GM21529 (cell line): ENCODE measurements at regions not wholly inside any gene's neighbourhood (a gene's known extent, or its start where the extent isn't known, plus 50 kb on each side); places are given as distances from the start of the nearest gene placed in this dataset.

ENCODE experiments used
- ATAC-seq: cut with Tn5 transposase; IDR thresholded peaks from one replicate; pipeline ENCODE4 v1.9.1; 2021; ENCODE audit not compliant: unreplicated experiment

- no peak for ATAC-seq
These were observed 116.4 kb downstream of the GADD45G start for GRCh38 chr9:89721176-89721700.

GRCh38 chr9:89721971-89722530 lies 117.2 kb downstream of the GADD45G start:
- no peak for ATAC-seq

- ATAC-seq, result no peak
These were observed 117.9 kb downstream of the GADD45G start for GRCh38 chr9:89722712-89723111.

DNA sequence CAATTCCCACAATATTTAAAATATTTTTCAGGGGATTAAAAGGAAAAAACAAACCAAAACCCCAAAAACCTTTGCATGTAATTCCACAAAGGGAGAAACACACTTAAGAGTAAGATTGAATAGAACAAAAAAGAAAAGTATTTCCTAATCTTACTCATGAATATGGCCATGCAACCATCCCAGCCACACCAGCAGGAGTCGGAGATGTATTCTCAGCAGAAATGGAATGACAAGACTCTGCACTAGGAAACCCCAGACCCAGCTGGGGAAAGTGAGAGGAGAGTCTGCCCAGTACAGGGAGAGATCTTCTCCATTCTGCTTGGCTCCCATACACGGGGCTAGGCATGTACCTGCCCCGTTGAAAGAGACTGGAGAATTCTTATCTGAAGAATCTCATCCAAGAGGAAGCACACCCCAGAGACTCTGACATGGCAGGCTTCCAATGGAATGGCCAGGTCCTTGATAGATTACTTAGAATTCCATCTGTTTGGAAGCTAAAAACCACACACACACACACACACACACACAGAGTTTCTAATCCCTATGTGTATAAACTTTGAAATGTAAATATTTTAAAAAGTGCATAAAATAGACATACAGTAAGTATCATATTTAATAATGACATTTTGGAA lies 118.8 kb downstream of the GADD45G start:
- no peak for ATAC-seq

DNA sequence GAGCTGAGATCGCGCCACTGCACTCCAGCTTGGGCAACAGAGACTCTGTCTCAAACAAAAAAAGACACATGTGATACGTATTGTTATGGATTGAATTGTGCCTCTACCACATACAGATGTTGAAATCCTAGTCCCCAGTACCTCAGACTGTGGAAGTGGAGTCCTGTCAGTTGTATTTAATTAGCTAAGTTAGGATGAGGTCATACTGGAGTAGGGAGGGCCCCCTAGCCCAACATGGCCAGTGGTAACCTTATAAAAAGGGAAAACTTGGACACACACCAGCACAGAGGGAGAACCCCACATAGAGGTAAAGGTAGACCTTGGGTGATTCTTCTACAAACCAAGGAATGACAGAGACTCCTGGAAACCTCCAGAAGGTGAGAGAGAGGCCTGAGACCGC lies 119.8 kb downstream of the GADD45G start:
- ATAC-seq, result no peak

- ATAC-seq, result no peak
These were observed 120.5 kb downstream of the GADD45G start for GRCh38 chr9:89725271-89725670.

DNA sequence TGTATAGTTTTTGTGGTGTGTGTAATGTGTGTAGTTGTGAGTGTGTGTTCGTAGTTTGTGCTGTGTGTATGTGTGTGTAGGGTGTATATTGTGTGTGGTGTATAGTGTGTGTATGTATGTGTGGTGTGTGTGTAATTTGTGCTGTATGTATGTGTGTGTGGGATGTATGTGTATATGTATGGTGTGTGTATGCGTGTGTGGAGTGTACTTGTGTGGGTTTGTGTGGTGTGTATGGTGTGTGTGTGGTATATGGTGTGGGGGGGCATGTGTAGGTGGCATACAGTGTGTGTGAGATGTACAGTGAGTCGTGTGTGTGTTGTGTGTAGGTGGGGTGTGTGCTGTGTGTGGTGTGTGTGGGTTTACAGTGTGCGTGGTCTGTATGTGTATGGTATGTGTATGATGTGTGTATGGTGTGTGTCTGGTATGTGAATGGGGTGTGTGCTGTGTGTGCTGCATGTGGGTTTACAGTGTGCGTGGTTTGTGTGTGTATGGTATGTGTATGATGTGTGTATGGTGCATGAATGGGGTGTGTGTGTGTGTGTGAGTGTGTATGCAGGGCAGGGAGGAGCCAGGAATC lies 125.2 kb downstream of the GADD45G start:
- ATAC-seq, result no peak

DNA sequence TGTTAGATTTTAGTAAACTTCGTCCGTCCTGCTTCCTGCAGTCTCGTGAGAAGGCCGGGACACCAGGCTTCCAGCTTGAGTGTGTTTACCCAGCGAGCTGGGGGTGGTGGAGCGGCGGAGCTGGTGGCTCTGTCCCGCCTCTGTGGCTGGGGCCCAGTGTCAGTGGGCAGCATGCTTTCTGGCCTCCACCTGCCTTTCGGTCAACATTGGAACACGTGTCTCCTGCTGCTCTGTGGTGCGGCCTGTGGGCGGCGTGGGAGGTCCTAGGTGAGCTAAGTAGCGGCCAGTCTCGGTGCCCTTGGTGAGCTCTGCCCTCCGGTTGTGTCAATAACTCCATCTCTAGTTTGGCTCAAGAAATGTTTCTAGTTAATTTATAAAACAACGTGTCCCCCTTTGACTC lies 125.9 kb downstream of the GADD45G start:
- ATAC-seq, result no peak

DNA sequence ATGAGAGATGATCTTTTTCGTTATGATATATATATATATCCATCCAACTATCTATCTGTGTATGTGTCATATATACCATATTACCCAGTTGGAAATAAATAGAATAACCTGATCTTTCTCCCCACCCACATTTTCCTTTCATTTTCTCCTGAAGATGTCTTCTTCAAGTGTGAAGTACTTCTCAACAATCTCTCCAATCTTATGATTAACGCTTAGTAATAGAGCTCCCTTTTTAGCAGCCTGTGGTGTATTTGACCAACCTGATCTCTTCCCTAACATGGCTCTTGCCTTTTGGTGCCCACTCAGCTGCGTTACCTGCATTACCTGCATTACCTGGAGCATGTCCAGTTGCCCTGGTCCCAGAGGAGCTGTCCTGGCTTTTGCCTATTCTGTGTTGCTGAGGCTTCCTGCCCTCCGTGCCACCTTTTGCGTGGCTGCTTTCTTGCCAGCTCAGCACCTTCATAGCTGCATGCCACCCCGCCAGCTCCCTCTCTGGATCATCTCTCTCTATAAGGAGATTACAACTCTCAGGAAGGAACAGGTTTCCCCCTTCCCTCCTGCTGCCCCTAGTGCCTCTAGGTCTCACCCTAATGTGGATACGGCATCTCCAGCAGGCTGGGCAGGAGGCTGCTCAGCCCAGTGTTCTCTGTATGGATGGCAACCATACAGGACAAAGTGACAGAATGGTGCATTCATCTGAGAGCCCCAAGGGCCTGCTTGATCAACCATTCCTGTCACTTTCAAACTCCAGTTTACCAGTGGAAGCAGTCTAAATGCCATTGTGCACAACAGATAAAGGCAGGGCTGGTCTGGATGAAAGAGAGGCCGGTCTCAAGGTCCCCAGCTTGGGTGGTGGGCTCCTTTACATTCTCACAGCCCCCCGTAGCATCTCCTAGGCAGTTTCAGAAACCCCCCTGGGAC lies 126.7 kb downstream of the GADD45G start:
- ATAC-seq, result no peak

DNA sequence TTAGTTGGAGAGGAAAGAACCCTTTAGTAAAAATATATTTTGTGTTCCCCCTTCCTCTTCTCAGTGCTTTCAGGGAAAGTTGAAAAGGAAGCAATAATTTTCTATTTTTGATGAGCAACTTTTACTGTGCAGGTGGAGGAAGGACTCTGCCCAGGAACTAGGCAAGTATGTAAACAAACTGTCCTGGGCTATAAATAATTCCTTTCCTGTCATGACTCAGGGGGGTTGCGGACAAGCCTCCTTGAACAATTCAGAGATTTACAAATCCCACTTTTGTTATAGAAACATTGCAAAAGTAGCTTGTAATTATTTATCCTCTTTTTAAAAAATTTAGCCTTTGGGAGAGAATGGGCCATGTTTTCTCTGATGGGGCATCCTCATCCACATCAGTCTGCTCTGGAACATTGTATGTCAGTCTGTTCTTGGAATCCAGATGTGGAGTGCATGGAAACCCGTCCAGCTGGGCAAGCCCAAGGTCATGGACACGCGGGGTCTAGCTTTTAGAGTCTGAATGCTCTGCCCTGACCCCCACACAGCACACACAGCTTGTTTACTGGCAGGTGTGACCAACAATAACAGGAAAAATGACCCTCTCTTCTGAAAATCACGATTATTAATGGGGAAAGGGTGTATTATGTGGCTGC lies 127.6 kb downstream of the GADD45G start:
- no peak for ATAC-seq

DNA sequence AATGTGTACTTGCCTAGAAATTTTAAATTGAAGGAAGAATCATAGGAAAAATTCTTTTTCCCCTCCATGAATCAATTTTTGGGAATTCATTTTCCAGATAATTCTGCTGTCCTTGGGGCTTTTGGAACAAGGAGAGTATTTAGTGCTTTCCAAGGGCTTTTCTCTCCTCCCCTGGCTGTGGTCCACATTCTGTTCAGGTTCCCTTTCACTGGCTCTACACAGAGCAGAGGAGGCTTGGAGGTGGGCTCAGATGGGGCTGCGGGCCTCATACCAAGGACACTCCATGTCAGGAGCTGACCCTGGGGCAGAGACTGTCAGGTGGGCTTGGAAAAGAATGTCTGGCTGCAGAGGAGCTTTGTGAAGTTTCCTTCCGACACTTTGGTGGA lies 128.1 kb downstream of the GADD45G start:
- no peak for ATAC-seq

DNA sequence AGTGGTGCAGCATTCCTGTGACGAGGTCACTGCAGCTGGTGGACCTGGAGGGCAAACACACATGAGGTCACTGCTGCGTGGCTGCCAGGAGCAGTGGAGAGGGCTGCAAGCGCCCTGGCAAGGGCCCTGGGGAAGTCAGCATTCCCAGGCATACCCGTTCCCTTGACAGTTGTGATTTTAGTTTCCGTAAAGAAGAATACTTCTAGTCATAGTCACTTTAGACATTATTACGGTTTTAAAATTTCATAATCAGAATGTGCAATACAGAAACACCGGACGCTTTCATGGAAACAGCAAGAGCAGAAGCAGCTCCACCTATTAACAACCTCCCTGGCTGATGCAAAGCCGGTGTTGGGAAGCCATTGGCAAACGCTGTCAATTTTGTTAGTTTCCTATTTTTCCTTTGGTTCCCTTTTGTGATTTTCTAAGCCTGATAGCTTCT lies 129.8 kb downstream of the GADD45G start:
- ATAC-seq, result no peak

DNA sequence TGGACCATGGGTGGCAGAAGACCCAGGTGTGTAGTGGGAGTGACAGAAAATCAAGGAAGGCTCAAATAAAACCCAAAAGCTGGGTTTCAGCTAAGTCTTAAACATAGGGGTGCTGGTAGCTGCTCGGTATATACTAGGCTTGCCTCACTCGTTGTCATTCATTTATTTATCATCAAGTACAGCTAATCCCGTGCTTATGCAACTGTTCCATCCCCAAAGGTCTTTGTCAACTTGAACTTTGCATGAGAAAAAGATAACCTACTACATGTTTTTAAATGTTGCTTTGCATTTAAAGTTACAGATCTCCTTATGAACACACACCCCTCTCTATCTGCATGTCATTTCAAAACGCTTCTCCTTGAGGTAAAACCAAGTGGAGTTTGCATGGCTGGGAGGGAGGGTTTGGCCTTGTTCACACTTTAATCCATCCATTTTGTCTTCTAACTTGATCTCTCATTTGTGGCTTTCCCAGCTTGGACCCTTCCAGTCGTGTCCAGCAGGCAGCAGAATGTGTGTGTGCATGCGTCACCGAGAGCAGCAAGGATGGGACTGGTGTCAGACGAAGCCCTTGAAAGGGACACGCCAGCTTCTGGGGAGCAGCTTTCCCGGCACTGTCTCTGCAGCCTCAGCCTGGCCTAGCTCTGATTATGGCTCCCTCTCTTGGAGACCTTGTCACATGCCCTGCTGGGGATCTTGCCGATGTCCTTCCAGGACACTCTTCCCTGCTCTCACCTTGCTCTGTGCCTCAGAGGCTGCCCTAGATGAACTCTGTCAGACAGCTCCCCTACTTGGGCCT lies 133.5 kb downstream of the GADD45G start:
- ATAC-seq, result no peak

DNA sequence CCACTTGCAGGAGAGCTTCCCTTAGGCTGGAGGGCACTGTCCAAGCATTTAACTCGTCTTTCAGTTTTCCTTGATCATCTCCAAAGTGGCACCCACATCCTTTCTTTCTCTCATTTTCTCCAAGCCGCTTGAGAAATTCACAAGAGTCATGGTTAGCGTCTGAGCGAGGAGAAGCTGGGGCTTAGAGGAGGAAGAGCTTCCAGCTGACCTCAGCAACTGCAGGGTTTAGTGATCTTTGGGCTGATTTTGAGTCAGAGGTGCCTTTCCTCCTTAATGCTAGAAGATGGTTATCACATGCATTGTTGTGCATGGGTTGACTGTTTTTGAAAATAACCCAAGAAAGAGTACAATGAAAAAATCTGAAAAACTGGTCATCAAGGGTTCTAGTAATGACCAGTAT lies 134.7 kb downstream of the GADD45G start:
- no peak for ATAC-seq

DNA sequence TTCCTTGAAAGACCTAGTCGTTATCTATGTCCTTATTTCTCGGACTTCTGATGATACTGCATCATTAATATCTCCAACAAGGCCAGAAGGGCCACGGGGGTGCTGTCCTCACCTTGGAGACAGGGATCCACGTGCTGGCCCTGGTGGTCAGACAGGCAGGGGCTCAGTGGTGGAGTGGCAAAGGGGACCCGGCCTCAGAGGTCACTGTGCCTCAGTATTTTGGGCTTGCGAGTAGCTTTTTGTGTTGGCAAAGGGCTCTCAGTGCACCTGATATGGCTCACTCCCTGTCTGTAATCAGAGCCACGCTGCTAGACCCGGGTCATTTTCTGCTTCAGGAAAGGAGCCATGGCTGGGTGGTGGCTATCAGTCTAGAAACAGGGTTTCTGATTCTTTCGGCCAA lies 135.1 kb downstream of the GADD45G start:
- no peak for ATAC-seq

DNA sequence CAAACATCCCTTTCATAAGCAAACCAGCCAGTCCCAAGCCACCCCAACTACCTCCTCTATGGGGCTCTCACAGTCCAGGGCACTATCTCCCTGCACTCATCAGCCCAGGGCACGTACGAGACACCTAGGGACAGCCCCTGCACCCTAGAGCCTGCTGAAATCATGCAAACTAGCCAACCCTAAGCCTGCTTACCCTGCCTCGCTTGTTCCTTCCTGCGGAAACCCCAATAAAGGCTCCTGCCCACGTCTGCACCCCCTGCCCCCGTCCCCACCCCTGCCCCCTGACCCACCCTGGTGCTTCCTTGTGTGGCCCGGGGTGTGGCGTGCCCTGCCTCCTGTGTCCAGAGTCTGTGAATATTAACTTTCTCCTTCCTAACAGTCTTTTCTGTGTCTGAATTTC lies 135.9 kb downstream of the GADD45G start:
- ATAC-seq, result peak; percentile 74

- ATAC-seq, result no peak
These were observed 137.8 kb downstream of the GADD45G start for GRCh38 chr9:89742660-89743059.

DNA sequence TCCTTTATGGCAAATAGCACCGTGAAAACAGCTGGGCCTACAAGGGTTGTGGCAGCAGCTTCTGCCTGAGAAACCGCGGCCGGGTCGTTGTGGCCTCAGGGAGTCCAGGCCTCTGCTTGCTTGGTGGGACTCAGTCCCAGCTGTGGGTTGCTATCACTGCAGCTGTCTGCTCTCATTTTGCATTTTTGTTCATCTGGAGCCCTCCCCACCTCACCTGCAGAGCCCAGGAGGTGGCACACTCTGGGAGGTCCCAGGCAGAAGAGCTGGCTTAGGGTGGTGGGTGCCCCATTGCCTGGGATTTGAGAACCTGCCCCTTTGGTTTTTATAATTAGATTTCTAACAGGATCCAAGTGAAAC lies 138.4 kb downstream of the GADD45G start:
- peak; percentile 51 for ATAC-seq

GRCh38 chr9:89743573-89744254 lies 138.9 kb downstream of the GADD45G start:
- peak; percentile 60 for ATAC-seq

GRCh38 chr9:89744255-89744648 lies 139.4 kb downstream of the GADD45G start:
- ATAC-seq, result no peak
